ENCODE measurements at regions not wholly inside any gene's neighbourhood (a gene's known extent, or its start where the extent isn't known, plus 50 kb on each side); places are given as distances from the start of the nearest gene placed in this dataset.
A peak's percentile ranks its signal among the peaks of the same experiment; 100 is the strongest.

DNA sequence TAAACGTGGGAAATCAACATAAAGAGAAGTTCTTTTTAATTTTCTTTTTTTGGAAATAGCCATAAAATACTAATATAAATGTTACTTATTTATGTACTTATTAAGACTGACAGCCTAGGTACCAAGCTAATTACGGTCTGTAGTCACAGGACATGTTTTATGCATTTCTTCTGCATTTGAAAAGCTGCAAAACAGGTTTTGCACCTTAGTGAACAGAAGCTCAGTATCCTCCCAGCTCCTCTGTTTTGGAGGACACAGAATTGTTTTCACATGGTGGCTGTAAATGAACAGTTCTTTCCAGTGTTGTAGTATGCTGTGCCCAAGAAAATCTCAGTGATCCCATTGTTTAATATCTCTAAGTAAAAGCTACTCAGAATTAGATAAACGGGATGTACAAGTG lies 1788.0 kb upstream of the TENM3 start:
- peak in 1 of 6 donors; percentile 6 for DNase-seq (ENCODE audit: low read depth in 4 of 6, low spot score in 6 of 6)
- H3K4me1 ChIP-seq (ENCODE audit: control insufficient read depth, insufficient read depth, low read length), result no peaks in the 10 kb centered on the region
- WGBS (ENCODE audit: insufficient coverage), result 67% methylated on average over 1 of the region's 3 CpGs
- H3K27ac ChIP-seq (ENCODE audit: low read depth, low read length), result no peak overlapping the region
- H3K36me3 ChIP-seq (ENCODE audit: control insufficient read depth, insufficient read depth, low read length), result no peaks in the 10 kb centered on the region
- H3K4me3 ChIP-seq (ENCODE audit: low read depth, low read length), result no peak overlapping the region
- no peaks in the 10 kb centered on the region for H3K9me3 ChIP-seq (ENCODE audit: control insufficient read depth, insufficient read depth, low read length)
- H3K27me3 ChIP-seq (ENCODE audit: control insufficient read depth, insufficient read depth, low read length), result no peaks in the 10 kb centered on the region

DNA sequence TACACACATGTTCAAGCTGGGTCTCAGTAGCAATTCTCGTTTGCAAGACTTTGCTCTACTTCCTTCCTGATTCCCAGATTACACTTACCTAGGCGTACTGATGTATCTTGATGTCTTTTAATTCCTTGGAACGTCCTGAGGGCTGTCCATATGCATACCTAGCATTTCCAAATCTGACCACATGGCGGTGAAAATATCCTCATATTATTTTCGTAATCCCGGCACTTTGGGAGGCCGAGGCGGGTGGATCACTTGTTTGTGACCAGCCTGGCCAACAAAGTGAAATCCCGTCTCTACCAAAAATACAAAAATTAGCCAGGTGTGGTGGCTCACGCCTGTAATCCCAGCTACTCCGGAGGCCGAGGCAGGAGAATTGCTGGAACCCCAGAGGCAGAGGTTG lies 1786.3 kb upstream of the TENM3 start:
- Histone ChIP-seq H3K27me3 (ENCODE audit: control insufficient read depth, insufficient read depth, low read length) (no peaks in the 10 kb centered on the region), H3K9me3 (ENCODE audit: control insufficient read depth, insufficient read depth, low read length) (no peaks in the 10 kb centered on the region), H3K27ac (ENCODE audit: low read depth, low read length) (no peak overlapping the region), H3K4me1 (ENCODE audit: control insufficient read depth, insufficient read depth, low read length) (no peaks in the 10 kb centered on the region), H3K36me3 (ENCODE audit: control insufficient read depth, insufficient read depth, low read length) (no peaks in the 10 kb centered on the region), H3K4me3 (ENCODE audit: low read depth, low read length) (no peak overlapping the region)
- no peak for DNase-seq (ENCODE audit: low read depth in 4 of 6, low spot score in 6 of 6)
- whole genome bisulfite sequencing (ENCODE audit: insufficient coverage), result 98% methylated on average over 12 of the region's 12 CpGs

DNA sequence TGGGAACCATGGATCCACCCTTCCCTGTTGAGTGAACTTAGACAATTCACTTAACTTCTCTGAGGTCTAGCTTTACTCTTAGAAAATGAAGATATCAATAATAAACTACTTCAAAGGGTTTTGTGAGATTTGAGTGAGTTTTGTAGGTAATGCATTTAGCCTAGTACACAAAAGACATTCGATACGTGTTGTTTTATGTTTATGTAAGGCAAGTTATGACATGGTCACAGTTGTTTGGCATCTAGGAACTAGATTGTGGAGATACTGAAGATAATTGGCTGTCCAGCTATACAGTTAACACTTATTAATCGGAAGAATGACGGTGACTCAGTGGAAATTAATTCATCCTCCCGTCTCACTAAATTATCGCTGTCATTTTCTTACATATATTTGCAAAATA lies 1781.1 kb upstream of the TENM3 start:
- 90% methylated on average over 2 of the region's 6 CpGs for WGBS (ENCODE audit: insufficient coverage)
- no peak for DNase-seq (ENCODE audit: low read depth in 4 of 6, low spot score in 6 of 6)
- no peaks in the 10 kb centered on the region for H3K27me3 ChIP-seq (ENCODE audit: control insufficient read depth, insufficient read depth, low read length)
- H3K9me3 ChIP-seq (ENCODE audit: control insufficient read depth, insufficient read depth, low read length), result no peaks in the 10 kb centered on the region
- no peaks in the 10 kb centered on the region for H3K36me3 ChIP-seq (ENCODE audit: control insufficient read depth, insufficient read depth, low read length)
- H3K4me3 ChIP-seq (ENCODE audit: low read depth, low read length), result no peak overlapping the region
- no peaks in the 10 kb centered on the region for H3K4me1 ChIP-seq (ENCODE audit: control insufficient read depth, insufficient read depth, low read length)
- H3K27ac ChIP-seq (ENCODE audit: low read depth, low read length), result no peak overlapping the region

DNA sequence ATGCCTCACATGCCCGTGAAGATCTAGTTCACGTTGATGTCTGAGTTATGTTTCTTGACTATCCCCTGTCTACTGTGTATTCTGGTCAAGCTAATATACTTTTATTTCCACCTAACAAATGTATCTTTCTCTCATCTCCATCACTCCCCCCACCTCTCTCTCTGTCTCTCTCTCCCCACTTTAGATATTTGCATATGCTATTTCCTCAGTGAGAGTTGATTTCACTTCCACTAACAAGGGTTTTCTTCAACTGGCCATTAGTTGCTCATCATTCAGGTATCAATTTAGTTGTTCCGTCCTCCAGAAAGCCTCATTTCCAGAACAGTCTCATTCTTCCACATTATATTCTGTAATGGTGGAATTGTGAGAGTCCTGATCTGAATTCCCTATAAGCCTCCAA lies 1777.8 kb upstream of the TENM3 start:
- no peak overlapping the region for H3K27ac ChIP-seq (ENCODE audit: low read depth, low read length)
- no peak for DNase-seq (ENCODE audit: low read depth in 4 of 6, low spot score in 6 of 6)
- no peak overlapping the region for H3K4me3 ChIP-seq (ENCODE audit: low read depth, low read length)
- H3K4me1 ChIP-seq (ENCODE audit: control insufficient read depth, insufficient read depth, low read length), result no peaks in the 10 kb centered on the region
- WGBS (ENCODE audit: insufficient coverage), result 94% methylated on average over 2 of the region's 3 CpGs
- H3K36me3 ChIP-seq (ENCODE audit: control insufficient read depth, insufficient read depth, low read length), result no peaks in the 10 kb centered on the region
- no peaks in the 10 kb centered on the region for H3K27me3 ChIP-seq (ENCODE audit: control insufficient read depth, insufficient read depth, low read length)
- no peaks in the 10 kb centered on the region for H3K9me3 ChIP-seq (ENCODE audit: control insufficient read depth, insufficient read depth, low read length)

DNA sequence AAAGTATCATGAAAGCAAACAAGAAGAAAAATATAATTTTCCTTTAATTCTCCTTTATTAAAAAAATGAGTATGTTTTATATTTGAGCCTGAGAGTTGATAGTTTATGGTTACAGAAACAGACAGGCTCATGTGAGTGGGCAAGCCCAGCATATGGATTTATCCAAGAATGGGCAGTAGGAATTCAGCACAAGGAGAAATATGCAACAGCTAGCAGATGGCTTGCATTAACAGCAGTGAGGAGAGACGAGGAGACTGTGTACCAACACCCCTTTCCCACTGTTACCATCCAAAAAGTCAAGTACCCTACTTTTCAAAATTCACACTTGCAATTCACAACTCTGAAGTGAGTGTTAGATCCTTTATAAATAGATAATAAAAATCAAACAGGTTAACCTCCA lies 1760.2 kb upstream of the TENM3 start:
- H3K27ac ChIP-seq (ENCODE audit: low read depth, low read length), result no peak overlapping the region
- WGBS (ENCODE audit: insufficient coverage), result no CpG with 5 or more reads among the region's 1 CpG
- no peaks in the 10 kb centered on the region for H3K4me1 ChIP-seq (ENCODE audit: control insufficient read depth, insufficient read depth, low read length)
- H3K36me3 ChIP-seq (ENCODE audit: control insufficient read depth, insufficient read depth, low read length), result no peaks in the 10 kb centered on the region
- DNase-seq (ENCODE audit: low read depth in 4 of 6, low spot score in 6 of 6), result peak in 1 of 6 donors; percentile 5
- H3K9me3 ChIP-seq (ENCODE audit: control insufficient read depth, insufficient read depth, low read length), result no peaks in the 10 kb centered on the region
- no peaks in the 10 kb centered on the region for H3K27me3 ChIP-seq (ENCODE audit: control insufficient read depth, insufficient read depth, low read length)
- no peak overlapping the region for H3K4me3 ChIP-seq (ENCODE audit: low read depth, low read length)

DNA sequence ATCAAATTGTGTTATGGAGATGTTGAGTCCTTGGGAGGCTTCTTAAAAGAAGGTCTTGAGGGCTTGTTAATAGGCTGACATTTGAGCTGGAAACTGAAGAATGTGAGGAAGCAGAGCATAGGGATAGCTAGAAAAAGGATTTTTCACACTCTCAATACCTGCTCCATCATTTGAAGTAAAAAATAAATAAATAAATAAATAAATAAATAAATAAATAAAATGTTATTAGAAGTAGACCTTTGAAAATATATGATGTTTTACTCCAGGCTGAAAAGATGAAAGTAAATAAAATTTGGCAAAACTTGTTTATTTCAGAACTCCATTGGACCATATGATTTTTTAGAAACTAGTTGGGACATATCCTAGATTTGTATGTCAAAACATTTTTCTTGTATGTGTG lies 1757.8 kb upstream of the TENM3 start:
- no peaks in the 10 kb centered on the region for H3K4me1 ChIP-seq (ENCODE audit: control insufficient read depth, insufficient read depth, low read length)
- H3K9me3 ChIP-seq (ENCODE audit: control insufficient read depth, insufficient read depth, low read length), result no peaks in the 10 kb centered on the region
- DNase-seq (ENCODE audit: low read depth in 4 of 6, low spot score in 6 of 6), result no peak
- H3K27me3 ChIP-seq (ENCODE audit: control insufficient read depth, insufficient read depth, low read length), result no peaks in the 10 kb centered on the region
- H3K27ac ChIP-seq (ENCODE audit: low read depth, low read length), result no peak overlapping the region
- H3K4me3 ChIP-seq (ENCODE audit: low read depth, low read length), result no peak overlapping the region
- H3K36me3 ChIP-seq (ENCODE audit: control insufficient read depth, insufficient read depth, low read length), result no peaks in the 10 kb centered on the region

DNA sequence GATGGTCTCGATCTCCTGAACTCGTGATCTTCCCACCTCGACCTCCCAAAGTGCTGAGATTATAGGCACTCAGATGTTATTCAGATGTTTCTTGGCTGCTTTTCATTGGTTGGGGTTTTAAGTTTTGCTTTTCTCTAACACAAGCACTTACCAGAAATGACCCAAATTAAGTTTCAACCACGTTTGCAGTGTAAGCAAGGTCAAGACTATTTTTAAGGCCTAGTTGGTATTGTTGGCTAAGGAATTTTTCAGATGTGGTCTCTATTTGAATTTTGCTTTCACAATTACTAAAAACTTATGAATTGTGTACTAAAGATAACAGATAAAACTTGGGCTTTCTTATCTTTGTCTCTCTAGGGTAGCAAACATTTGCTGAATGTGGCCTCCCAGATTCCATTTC lies 1756.9 kb upstream of the TENM3 start:
- no peaks in the 10 kb centered on the region for H3K4me1 ChIP-seq (ENCODE audit: control insufficient read depth, insufficient read depth, low read length)
- no CpG with 5 or more reads among the region's 4 CpGs for WGBS (ENCODE audit: insufficient coverage)
- DNase-seq (ENCODE audit: low read depth in 4 of 6, low spot score in 6 of 6), result no peak

DNA sequence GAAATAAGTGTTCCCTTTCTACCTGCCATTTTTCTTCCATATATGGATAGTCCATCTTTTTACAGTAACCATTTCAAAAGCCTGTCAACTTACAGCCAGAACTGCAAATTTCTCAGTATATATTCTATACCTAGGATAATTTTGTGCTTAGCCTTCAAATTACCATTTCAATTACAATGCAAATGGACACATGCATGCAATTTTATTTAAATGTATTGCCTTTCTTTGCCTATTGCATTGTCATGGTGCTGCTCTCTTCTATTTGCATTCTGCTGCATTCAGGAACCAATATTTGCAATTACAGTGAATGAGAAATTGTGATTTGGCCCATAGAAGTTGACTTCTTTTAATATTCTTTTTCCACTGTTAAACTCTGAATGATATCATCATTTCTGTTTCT lies 1753.4 kb upstream of the TENM3 start:
- no peaks in the 10 kb centered on the region for H3K4me1 ChIP-seq (ENCODE audit: control insufficient read depth, insufficient read depth, low read length)
- H3K36me3 ChIP-seq (ENCODE audit: control insufficient read depth, insufficient read depth, low read length), result no peaks in the 10 kb centered on the region
- DNase-seq (ENCODE audit: low read depth in 4 of 6, low spot score in 6 of 6), result no peak
- H3K4me3 ChIP-seq (ENCODE audit: low read depth, low read length), result no peak overlapping the region
- no peaks in the 10 kb centered on the region for H3K27me3 ChIP-seq (ENCODE audit: control insufficient read depth, insufficient read depth, low read length)
- no peak overlapping the region for H3K27ac ChIP-seq (ENCODE audit: low read depth, low read length)
- no peaks in the 10 kb centered on the region for H3K9me3 ChIP-seq (ENCODE audit: control insufficient read depth, insufficient read depth, low read length)

More for the DNA sequence above, 1756.9 kb upstream of the TENM3 start:
- Histone ChIP-seq H3K9me3 (ENCODE audit: control insufficient read depth, insufficient read depth, low read length) (no peaks in the 10 kb centered on the region), H3K27ac (ENCODE audit: low read depth, low read length) (no peak overlapping the region), H3K36me3 (ENCODE audit: control insufficient read depth, insufficient read depth, low read length) (no peaks in the 10 kb centered on the region), H3K27me3 (ENCODE audit: control insufficient read depth, insufficient read depth, low read length) (no peaks in the 10 kb centered on the region), H3K4me3 (ENCODE audit: low read depth, low read length) (no peak overlapping the region)

DNA sequence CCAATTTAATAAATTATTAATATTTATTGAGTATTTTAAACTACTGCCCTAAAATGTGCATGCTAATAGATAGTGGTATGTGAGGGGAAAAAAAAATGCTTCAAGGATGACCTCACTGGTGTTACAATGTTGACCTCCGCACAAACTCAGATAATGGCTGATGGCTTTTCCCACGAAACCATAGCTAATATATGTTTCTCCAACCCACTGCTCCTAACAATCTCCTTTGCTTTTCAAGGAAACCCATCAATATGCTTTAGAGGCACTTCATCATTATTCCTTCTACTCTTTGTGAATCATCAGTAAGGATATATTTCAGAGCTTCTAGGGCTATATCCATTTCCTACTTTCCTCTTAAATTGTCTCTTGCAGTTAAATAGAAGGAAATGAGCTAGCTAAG lies 1752.0 kb upstream of the TENM3 start:
- no peaks in the 10 kb centered on the region for H3K9me3 ChIP-seq (ENCODE audit: control insufficient read depth, insufficient read depth, low read length)
- H3K36me3 ChIP-seq (ENCODE audit: control insufficient read depth, insufficient read depth, low read length), result no peaks in the 10 kb centered on the region
- H3K4me1 ChIP-seq (ENCODE audit: control insufficient read depth, insufficient read depth, low read length), result no peaks in the 10 kb centered on the region
- WGBS (ENCODE audit: insufficient coverage), result 89% methylated on average over 2 of the region's 2 CpGs
- H3K4me3 ChIP-seq (ENCODE audit: low read depth, low read length), result no peak overlapping the region
- DNase-seq (ENCODE audit: low read depth in 4 of 6, low spot score in 6 of 6), result no peak
- H3K27me3 ChIP-seq (ENCODE audit: control insufficient read depth, insufficient read depth, low read length), result no peaks in the 10 kb centered on the region
- H3K27ac ChIP-seq (ENCODE audit: low read depth, low read length), result no peak overlapping the region

DNA sequence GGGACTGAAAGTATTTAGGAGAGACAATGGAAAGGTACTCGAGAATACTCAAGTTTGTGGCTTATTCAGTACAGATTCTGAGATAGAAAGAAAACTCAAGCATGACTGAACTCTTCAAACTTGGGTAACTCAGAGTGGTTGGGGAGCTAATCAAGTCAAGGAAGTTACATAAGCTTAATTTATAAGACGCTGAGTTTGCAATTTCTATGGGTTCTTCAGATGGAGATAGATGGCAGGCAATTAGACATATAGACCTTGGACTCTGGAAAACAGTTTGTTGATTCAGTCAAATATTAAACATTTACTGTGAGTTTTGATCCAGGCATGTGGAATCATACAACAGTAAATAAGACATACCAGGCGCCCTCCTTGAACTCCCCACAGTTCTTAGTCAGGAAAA lies 1749.9 kb upstream of the TENM3 start:
- no peak for DNase-seq (ENCODE audit: low read depth in 4 of 6, low spot score in 6 of 6)
- no peaks in the 10 kb centered on the region for H3K9me3 ChIP-seq (ENCODE audit: control insufficient read depth, insufficient read depth, low read length)
- no peaks in the 10 kb centered on the region for H3K4me1 ChIP-seq (ENCODE audit: control insufficient read depth, insufficient read depth, low read length)
- H3K4me3 ChIP-seq (ENCODE audit: low read depth, low read length), result no peak overlapping the region
- no peaks in the 10 kb centered on the region for H3K27me3 ChIP-seq (ENCODE audit: control insufficient read depth, insufficient read depth, low read length)
- no CpG with 5 or more reads among the region's 3 CpGs for WGBS (ENCODE audit: insufficient coverage)
- H3K36me3 ChIP-seq (ENCODE audit: control insufficient read depth, insufficient read depth, low read length), result no peaks in the 10 kb centered on the region
- no peak overlapping the region for H3K27ac ChIP-seq (ENCODE audit: low read depth, low read length)

DNA sequence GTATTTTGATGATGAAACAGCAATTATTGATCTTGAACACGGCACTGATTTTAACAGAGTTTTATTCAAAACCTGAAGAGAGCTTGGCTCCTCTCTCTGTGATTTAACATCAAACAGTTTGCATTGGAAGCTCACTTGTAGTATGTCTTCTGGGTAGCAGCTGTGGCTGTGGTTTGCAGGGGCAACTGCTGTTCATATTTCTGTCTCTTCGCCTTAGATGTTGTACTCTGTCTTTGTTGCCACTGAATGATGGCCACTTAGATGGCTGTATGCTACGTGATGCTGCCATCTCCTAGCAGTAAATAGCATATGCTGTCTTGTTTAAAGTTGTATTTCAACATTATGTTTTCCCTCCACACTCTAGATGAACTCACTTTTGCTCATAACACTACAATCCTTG lies 1743.0 kb upstream of the TENM3 start:
- Histone ChIP-seq H3K9me3 (ENCODE audit: control insufficient read depth, insufficient read depth, low read length) (no peaks in the 10 kb centered on the region), H3K4me1 (ENCODE audit: control insufficient read depth, insufficient read depth, low read length) (no peaks in the 10 kb centered on the region), H3K27ac (ENCODE audit: low read depth, low read length) (no peak overlapping the region), H3K27me3 (ENCODE audit: control insufficient read depth, insufficient read depth, low read length) (no peaks in the 10 kb centered on the region), H3K4me3 (ENCODE audit: low read depth, low read length) (no peak overlapping the region), H3K36me3 (ENCODE audit: control insufficient read depth, insufficient read depth, low read length) (no peaks in the 10 kb centered on the region)
- DNase-seq (ENCODE audit: low read depth in 4 of 6, low spot score in 6 of 6), result peak in 1 of 6 donors; percentile 48
- no CpG with 5 or more reads among the region's 3 CpGs for WGBS (ENCODE audit: insufficient coverage)

Data from spinal cord (tissue), 9 donors.